Fibroblast of the aortic adventitia (primary cell): ENCODE measurements at regions not wholly inside any gene's neighbourhood (a gene's known extent, or its start where the extent isn't known, plus 50 kb on each side); places are given as distances from the start of the nearest gene placed in this dataset.

Experiments used
- DNase-seq: peaks from one replicate; pipeline ENCODE4 v3.0.0-alpha.2; 2010; ENCODE audit warnings: low read depth
- H3K4me3 ChIP-seq: 2 replicates; pipeline ENCODE4 v1.5.1; 2011; ENCODE audit warnings: low read depth, mild to moderate bottlenecking, control low read depth, low read length, moderate library complexity
- CTCF ChIP-seq: IDR thresholded peaks from 2 replicates; pipeline ENCODE4 v1.5.1; 2011; ENCODE audit warnings: mild to moderate bottlenecking, low read length, control low read depth, inconsistent platforms; ENCODE audit not compliant: insufficient read depth

GRCh38 chr1:103362348-103363007 lies 163.0 kb upstream of the RNPC3 start:
- H3K4me3 ChIP-seq: no peak overlapping the region
- no peak for TF ChIP-seq CTCF
- DNase-seq: no peak

GRCh38 chr1:103353391-103353790 lies 172.1 kb upstream of the RNPC3 start:
- H3K4me3 ChIP-seq: no peak overlapping the region
- TF ChIP-seq CTCF: no peak
- no peak for DNase-seq

- no peak for TF ChIP-seq CTCF
- no peak overlapping the region for H3K4me3 ChIP-seq
- no peak for DNase-seq
Observed at GRCh38 chr1:103348136-103348535, 177.4 kb upstream of the RNPC3 start.

GRCh38 chr1:103344930-103345329 lies 180.6 kb upstream of the RNPC3 start:
- TF ChIP-seq CTCF: no peak
- no peak for DNase-seq
- H3K4me3 ChIP-seq: no peak overlapping the region

- no peak overlapping the region for H3K4me3 ChIP-seq
- DNase-seq: no peak
- TF ChIP-seq CTCF: no peak
Observed at GRCh38 chr1:103341377-103341880, 184.1 kb upstream of the RNPC3 start.

GRCh38 chr1:103337779-103338178 lies 187.7 kb upstream of the RNPC3 start:
- no peak for DNase-seq
- H3K4me3 ChIP-seq: no peak overlapping the region
- TF ChIP-seq CTCF: no peak

- DNase-seq: no peak
- no peak for TF ChIP-seq CTCF
- no peak overlapping the region for H3K4me3 ChIP-seq
Observed at GRCh38 chr1:103336408-103336807, 189.1 kb upstream of the RNPC3 start.
